ENCODE measurements at regions not wholly inside any gene's neighbourhood (a gene's known extent, or its start where the extent isn't known, plus 50 kb on each side); places are given as distances from the start of the nearest gene placed in this dataset.
"Not testable (repeated sequence)": the region's sequence is repeated elsewhere in the genome, so short reads cannot be mapped to it uniquely, and the experiment has no call there.

DNA sequence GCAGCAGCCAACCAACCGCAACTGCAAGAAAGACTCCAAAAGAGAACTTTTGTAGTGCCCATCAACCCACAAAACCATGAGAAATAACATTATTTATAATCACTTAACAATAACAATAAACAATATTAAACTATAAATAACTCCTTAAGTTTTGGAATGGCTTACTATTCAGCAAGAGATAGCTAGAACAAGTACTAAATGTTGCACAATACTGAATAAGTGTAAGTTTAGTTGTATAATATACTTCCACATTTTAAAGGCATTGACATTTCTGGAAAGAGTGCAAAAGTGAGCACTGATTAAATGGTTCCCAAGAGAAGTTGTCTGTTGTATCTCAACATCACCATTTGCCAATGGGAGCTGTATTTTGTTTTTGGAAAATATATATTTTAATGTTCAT, 4176.8 kb upstream of the OR11H1 start:
- TF ChIP-seq, protein P1, sequence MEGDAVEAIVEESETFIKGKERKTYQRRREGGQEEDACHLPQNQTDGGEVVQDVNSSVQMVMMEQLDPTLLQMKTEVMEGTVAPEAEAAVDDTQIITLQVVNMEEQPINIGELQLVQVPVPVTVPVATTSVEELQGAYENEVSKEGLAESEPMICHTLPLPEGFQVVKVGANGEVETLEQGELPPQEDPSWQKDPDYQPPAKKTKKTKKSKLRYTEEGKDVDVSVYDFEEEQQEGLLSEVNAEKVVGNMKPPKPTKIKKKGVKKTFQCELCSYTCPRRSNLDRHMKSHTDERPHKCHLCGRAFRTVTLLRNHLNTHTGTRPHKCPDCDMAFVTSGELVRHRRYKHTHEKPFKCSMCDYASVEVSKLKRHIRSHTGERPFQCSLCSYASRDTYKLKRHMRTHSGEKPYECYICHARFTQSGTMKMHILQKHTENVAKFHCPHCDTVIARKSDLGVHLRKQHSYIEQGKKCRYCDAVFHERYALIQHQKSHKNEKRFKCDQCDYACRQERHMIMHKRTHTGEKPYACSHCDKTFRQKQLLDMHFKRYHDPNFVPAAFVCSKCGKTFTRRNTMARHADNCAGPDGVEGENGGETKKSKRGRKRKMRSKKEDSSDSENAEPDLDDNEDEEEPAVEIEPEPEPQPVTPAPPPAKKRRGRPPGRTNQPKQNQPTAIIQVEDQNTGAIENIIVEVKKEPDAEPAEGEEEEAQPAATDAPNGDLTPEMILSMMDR (IDR thresholded peaks at IDR 0.05; ENCODE audit: low read depth, low read length), result not testable (repeated sequence)
- not testable (repeated sequence) for TF ChIP-seq EZH2phosphoT487 (IDR thresholded peaks at IDR 0.05; ENCODE audit: low read depth)
